ENCODE measurements at regions not wholly inside any gene's neighbourhood (a gene's known extent, or its start where the extent isn't known, plus 50 kb on each side); places are given as distances from the start of the nearest gene placed in this dataset.
A peak's percentile ranks its signal among the peaks of the same experiment; 100 is the strongest.
"Not testable (repeated sequence)": the region's sequence is repeated elsewhere in the genome, so short reads cannot be mapped to it uniquely, and the experiment has no call there.

GRCh38 chr7:22066522-22066921, 120.8 kb upstream of the CDCA7L start:
- no peak for DNase-seq (ENCODE audit: low spot score)

DNA sequence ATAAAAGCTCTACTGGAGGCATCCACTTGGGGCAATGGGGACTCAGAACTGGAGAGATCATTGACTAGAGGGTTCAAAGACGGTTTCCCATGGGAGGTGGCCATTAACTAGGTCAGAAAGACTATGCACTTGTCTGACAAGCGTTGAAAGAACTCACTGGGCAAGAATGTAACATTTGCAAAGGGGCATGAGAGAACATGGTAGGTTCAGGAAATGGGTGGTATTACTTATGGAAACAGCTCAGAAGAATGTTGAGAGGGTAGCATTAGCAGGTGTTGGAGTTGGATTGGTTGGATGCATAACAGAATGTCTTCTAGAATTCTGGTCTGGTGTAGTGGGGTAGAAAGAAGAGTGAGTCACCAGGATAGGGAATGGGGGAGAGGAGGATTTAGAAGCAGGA, 119.1 kb upstream of the CDCA7L start:
- no peak for DNase-seq (ENCODE audit: low spot score)

GRCh38 chr7:22061775-22062174, 116.1 kb upstream of the CDCA7L start:
- no peak for DNase-seq (ENCODE audit: low spot score)

- DNase-seq (ENCODE audit: low spot score) = no peak
Observed at GRCh38 chr7:22060863-22061262, 115.2 kb upstream of the CDCA7L start.

DNA sequence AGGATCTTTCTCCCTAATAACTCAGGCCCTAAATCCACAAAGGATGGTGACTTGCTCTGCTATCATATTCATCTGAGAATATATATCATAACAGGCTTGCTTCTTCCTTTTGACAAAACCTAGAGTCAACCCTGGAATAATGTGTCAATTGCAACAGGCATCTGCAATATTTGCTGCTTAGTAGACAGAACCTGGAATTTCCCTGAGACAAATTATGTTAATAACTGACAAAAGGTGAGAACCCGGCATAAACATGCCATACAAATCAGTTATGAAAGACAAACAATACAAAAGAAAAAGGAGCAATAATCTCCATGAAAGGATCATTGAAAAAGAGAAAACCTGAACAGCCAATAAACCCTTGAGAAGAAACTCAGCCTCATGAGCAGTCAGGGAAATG, 114.5 kb upstream of the CDCA7L start:
- no peak for DNase-seq (ENCODE audit: low spot score)

DNA sequence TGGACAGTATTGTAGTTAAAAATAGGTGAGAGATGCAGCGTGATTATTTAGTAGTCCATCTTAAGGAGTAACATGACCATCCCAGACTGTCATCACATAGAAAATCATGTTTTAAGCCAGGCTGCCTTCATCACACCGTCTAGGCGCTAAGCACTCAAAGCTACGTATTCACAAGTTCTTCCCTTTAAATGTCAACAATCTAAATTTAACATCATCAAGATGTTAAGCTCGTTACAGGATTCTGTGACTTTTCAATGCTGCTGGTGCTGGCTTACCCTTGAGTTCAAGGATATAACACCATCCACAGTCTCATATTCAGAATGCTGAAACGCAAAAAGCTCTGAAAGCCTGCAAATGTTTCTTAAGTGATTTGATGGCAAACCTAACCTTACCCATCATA, 109.5 kb upstream of the CDCA7L start:
- DNase-seq (ENCODE audit: low spot score) = no peak

- no peak for DNase-seq (ENCODE audit: low spot score)
Observed at GRCh38 chr7:22052674-22053365, 107.1 kb upstream of the CDCA7L start.

GRCh38 chr7:22051886-22052673, 106.4 kb upstream of the CDCA7L start:
- DNase-seq (ENCODE audit: low spot score) = peak; percentile 76

- DNase-seq (ENCODE audit: low spot score) = no peak
Observed at GRCh38 chr7:22049766-22050500, 104.2 kb upstream of the CDCA7L start.

GRCh38 chr7:22043367-22043766, 97.7 kb upstream of the CDCA7L start:
- DNase-seq (ENCODE audit: low spot score) = no peak

- DNase-seq (ENCODE audit: low spot score) = no peak
Observed at GRCh38 chr7:22040923-22041595, 95.4 kb upstream of the CDCA7L start.

DNA sequence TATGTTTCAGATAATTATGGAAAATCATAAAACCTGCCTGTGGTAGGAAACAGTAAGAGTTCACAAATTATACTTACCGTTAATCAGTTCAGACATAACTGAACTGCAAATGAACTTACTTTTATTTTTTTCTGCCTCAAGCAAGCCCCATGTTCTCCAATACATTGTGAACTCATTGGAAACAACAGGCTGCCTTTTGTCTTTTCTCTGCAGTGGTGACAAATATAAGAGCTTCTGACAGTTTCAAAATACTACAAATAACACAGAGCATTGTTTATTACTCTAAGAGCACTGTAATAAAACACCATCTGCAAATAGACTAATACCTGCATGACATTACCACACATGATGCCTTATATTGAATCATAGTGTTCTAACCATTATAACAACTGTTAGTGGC, 94.0 kb upstream of the CDCA7L start:
- no peak for DNase-seq (ENCODE audit: low spot score)

- DNase-seq (ENCODE audit: low spot score) = not testable (repeated sequence)
Observed at GRCh38 chr7:22032356-22032755, 86.7 kb upstream of the CDCA7L start.

DNA sequence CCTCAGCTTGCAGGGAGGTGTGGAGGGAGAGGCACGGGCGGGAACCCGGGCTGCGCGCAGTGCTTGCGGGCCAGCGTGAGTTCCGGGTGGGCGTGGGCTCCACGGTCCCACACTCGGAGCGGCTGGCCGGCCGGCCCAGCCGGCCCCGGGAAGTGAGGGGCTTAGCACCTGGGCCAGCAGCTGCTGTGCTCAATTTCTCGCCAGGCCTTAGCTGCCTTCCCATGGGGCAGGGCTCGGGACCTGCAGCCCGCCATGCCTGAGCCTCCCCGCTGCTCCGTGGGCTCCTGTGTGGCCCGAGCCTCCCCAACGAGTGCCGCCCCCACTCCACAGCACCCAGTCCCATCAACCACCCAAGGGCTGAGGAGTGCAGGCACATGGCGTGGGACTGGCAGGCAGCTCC, 83.0 kb upstream of the CDCA7L start:
- not testable (repeated sequence) for DNase-seq (ENCODE audit: low spot score)

DNA sequence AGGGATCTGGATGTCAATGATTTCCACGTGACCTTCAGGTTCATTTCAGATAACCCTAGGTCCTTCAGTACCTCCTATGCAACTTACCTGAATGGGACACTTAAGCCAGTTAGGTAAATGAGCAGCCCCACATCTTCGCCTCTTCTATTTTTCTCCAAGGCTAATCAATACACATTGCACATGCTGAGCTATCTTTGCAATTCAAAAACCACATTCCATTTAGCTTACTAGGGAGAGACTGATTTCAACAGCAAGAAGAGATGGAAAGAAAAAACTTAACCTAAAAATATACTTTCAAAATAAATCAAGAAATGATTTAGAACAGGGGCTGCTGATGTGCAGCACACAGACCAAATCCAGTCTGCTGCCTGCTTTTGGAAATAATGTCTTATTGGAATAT, 81.8 kb upstream of the CDCA7L start:
- DNase-seq (ENCODE audit: low spot score) = no peak

GRCh38 chr7:22025983-22026382, 80.3 kb upstream of the CDCA7L start:
- DNase-seq (ENCODE audit: low spot score) = no peak

DNA sequence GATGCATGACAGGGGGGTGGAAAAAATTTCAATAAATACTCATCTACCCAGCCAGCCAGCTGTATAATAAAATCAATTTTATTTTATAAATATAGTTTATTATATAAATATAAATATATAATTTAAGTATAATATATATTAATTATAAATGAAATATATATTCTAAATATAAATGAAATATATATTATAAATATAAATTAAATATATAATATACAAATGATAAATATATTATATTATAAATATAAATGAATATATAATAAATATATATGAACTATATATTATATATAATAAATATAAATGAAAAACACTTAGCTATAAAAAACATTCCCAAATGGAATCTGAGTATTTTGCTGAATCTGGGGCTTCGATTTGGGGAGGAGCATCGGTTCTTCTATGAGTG, 79.4 kb upstream of the CDCA7L start:
- no peak for DNase-seq (ENCODE audit: low spot score)

- DNase-seq (ENCODE audit: low spot score) = no peak
Observed at GRCh38 chr7:22019931-22020330, 74.2 kb upstream of the CDCA7L start.

GRCh38 chr7:22016507-22016906, 70.8 kb upstream of the CDCA7L start:
- DNase-seq (ENCODE audit: low spot score) = peak; percentile 45

DNA sequence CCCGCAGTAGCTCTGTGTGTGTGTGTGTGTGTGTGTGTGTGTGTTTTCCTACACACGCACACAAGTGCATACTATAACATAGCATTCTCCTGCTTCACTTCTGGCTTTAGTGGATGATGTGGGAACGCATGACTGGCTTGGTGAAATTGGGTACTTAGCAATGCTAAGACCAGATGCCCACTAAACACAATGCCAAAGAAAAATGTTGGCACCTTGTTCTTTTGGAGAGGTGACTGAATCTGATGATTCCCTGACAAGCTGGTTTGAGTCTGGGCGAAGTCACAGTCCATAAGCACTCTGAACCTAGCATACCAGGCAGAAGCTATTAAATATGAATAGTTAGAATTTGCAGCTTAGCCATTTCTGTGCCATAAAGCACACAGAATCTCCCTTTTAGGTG, 68.0 kb upstream of the CDCA7L start:
- no peak for DNase-seq (ENCODE audit: low spot score)

DNA sequence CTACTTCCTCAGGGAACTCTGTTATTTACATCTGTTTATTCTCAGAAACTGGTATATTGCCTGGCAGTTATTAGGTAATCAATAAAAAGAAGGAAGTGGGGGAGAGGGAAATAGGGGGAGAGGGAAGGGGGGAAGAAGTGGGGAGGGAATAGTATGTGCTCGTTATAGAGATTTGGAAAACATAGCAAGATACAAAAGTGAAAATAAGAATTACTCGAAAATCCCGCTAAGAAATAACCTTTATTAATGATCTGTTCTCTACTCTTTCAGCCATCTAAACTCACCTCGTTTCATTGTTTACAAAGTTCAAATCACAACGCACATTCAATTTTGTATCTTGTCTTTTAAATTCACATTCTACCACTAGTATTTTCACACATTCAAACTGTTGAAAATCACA, 63.0 kb upstream of the CDCA7L start:
- no peak for DNase-seq (ENCODE audit: low spot score)

DNA sequence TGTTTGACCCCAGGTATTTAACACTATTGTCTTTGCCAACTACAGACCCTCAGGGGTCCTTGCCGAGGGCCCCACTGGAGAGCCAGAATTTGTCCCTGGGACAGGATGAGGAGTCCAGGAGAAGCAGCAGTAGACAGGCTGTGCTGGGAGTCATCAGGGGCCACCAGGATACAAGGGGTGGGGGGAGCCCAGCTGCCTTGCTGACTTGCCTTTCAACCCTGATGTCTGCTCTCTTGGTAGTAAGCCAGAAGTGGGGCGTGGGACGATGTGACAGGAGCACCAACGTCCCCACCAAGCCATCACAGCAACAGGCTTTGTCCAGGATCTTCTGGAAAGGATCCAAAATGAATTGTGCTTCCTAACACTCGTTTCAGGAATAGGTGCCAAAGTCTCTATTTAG, 62.4 kb upstream of the CDCA7L start:
- DNase-seq (ENCODE audit: low spot score) = no peak

DNA sequence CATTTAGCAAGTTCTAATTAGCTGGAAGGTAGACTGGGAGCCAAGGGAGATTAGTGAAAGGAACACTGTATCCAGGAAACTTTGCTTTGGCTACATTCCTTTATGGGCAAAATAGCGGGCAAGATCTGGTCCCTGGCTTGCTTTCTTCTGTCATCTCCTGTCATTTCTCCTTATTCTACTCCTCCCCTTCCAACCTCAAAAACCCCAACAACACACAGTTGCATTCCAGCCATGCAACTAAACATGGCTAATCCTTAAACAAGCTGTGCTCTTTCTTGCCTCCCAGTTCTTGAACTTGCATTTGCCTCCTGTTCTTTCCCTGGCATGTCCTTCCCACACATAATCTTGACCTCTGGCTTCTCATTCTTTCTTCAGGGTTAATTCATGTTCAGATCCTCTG, 59.5 kb upstream of the CDCA7L start:
- no peak for DNase-seq (ENCODE audit: low spot score)
